Ovary (tissue), 7 donors: ENCODE measurements at regions not wholly inside any gene's neighbourhood (a gene's known extent, or its start where the extent isn't known, plus 50 kb on each side); places are given as distances from the start of the nearest gene placed in this dataset.

Experiments used
- DNase-seq, 5 donors: peaks; one replicate each; pipeline ENCODE4 v3.0.0-alpha.2; 2019 to 2020
- H3K27ac ChIP-seq, 2 donors: fragments of 200-600 bp; one replicate each; pipeline versions ENCODE4 v1.5.1 to v1.8.0; 2019 to 2022
- H3K27me3 ChIP-seq: fragments of 200-600 bp; one replicate; pipeline ENCODE4 v1.8.0; 2022
- H3K36me3 ChIP-seq: fragments of 200-600 bp; sonication (generic); one replicate; pipeline ENCODE4 v1.5.1; 2019
- H3K4me1 ChIP-seq: one replicate; pipeline ENCODE4 v1.8.1; 2013; ENCODE audit warnings: mild to moderate bottlenecking, moderate library complexity; ENCODE audit not compliant: insufficient read depth
- H3K4me3 ChIP-seq: fragments of 200-600 bp; sonication (generic); one replicate; pipeline ENCODE4 v1.5.1; 2017
- H3K9me3 ChIP-seq, 2 donors: fragments of 200-600 bp in 1 of 2; sonication (generic) in 1 of 2; one replicate each; pipeline versions ENCODE4 v1.5.1 to v1.8.1; 2013 to 2019; ENCODE audit warnings: mild to moderate bottlenecking in 1 of 2, moderate library complexity in 1 of 2
- EP300 ChIP-seq: sonication (generic); formaldehyde crosslinking; IDR thresholded peaks from one replicate; pipeline ENCODE4 v1.6.1; 2017; ENCODE audit warnings: antibody characterized with exemption
- POLR2A ChIP-seq: fragments of 450-650 bp; IDR thresholded peaks from one replicate; pipeline ENCODE4 v1.6.1; 2017; ENCODE audit warnings: antibody characterized with exemption, mild to moderate bottlenecking, moderate library complexity
- WGBS, 3 donors: extraction: QIAGEN DNeasy Blood & Tissue Kit in 1 of 3; methylation state at CpG; one replicate each; pipeline versions ENCODE4 v1.1.5 to v1.1.7; 2013 to 2017; 5-methylcytosine and 5-hydroxymethylcytosine counted together
- intact Hi-C, 4 donors: fragments of 100-400 bp; cut with DNase I; formaldehyde crosslinking; loops; one replicate each; pipeline versions ENCODE4 v1.11.0 to v1.15.1; 2022 to 2023
- TF ChIP-seq, protein P1 (sequence below), 3 donors: fragments of 450-650 bp in 2 of 3; fragments of 200-600 bp in 1 of 3; IDR thresholded peaks; one replicate each; pipeline versions ENCODE4 v1.5.1 to v1.8.0; 2016 to 2022; ENCODE audit warnings: antibody characterized with exemption in 3 of 3, mild to moderate bottlenecking in 1 of 3
- donor health status: DM: no; HTN: no; CAD: no; lungs with moderate emphysema.
- donor health status: DM: no; HTN: no; CAD: no.
- donor health status: Bipolar disorder and iron deficiency.
- donor health status: DM: no; HTN: no; CAD: no.
- donor health status: DM: yes; HTN: yes; CAD: no.

- H3K36me3 ChIP-seq, result no peaks in the 10 kb centered on the region
- no peaks in the 10 kb centered on the region for H3K9me3 ChIP-seq
- no peak for DNase-seq
- H3K27ac ChIP-seq, result no peak overlapping the region
- WGBS, 3 donors, result 89 to 100% (median 97%) methylated on average over 1 of the region's 1 CpG
- no peaks in the 10 kb centered on the region for H3K4me1 ChIP-seq
- TF ChIP-seq, protein P1, sequence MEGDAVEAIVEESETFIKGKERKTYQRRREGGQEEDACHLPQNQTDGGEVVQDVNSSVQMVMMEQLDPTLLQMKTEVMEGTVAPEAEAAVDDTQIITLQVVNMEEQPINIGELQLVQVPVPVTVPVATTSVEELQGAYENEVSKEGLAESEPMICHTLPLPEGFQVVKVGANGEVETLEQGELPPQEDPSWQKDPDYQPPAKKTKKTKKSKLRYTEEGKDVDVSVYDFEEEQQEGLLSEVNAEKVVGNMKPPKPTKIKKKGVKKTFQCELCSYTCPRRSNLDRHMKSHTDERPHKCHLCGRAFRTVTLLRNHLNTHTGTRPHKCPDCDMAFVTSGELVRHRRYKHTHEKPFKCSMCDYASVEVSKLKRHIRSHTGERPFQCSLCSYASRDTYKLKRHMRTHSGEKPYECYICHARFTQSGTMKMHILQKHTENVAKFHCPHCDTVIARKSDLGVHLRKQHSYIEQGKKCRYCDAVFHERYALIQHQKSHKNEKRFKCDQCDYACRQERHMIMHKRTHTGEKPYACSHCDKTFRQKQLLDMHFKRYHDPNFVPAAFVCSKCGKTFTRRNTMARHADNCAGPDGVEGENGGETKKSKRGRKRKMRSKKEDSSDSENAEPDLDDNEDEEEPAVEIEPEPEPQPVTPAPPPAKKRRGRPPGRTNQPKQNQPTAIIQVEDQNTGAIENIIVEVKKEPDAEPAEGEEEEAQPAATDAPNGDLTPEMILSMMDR (IDR thresholded peaks at IDR 0.05), result no peak
- TF ChIP-seq EP300 (no peak), POLR2A (no peak)
- H3K27me3 ChIP-seq, result no peaks in the 10 kb centered on the region
- intact Hi-C loops, result loop anchor here in 1 of 4 donors (5.0 kb wide), 1 partner anchor 58 kb away; no protein-coding TSS in a partner anchor
- no peak overlapping the region for H3K4me3 ChIP-seq
These were observed 87.1 kb upstream of the MAGI2 start for GRCh38 chr7:79540592-79540991.

- Histone ChIP-seq H3K36me3 (no peaks in the 10 kb centered on the region), H3K4me3 (no peak overlapping the region), H3K27ac (no peak overlapping the region), H3K27me3 (no peaks in the 10 kb centered on the region), H3K9me3 (no peaks in the 10 kb centered on the region), H3K4me1 (no peaks in the 10 kb centered on the region)
- intact Hi-C loops, result no loop called here
- TF ChIP-seq, protein P1 (IDR thresholded peaks at IDR 0.05), result no peak
- no peak for TF ChIP-seq POLR2A
- no peak for TF ChIP-seq EP300
- DNase-seq, result no peak
- 69 to 73% (median 72%) methylated on average over 1 of the region's 1 CpG for WGBS, 3 donors
These were observed 80.7 kb upstream of the MAGI2 start for GRCh38 chr7:79534128-79534527.

GRCh38 chr7:79531905-79532664, 78.6 kb upstream of the MAGI2 start:
- no peak overlapping the region for H3K27ac ChIP-seq
- H3K4me3 ChIP-seq, result no peak overlapping the region
- intact Hi-C loops, result no loop called here
- DNase-seq, result no peak
- no peaks in the 10 kb centered on the region for H3K9me3 ChIP-seq
- TF ChIP-seq POLR2A, result no peak
- TF ChIP-seq, protein P1 (IDR thresholded peaks at IDR 0.05), result no peak
- TF ChIP-seq EP300, result no peak
- no peaks in the 10 kb centered on the region for H3K4me1 ChIP-seq
- no peaks in the 10 kb centered on the region for H3K36me3 ChIP-seq
- 88 to 93% (median 92%) methylated on average over 4 of the region's 4 CpGs for WGBS, 3 donors
- no peaks in the 10 kb centered on the region for H3K27me3 ChIP-seq

- TF ChIP-seq POLR2A (no peak), EP300 (no peak)
- no peak overlapping the region for H3K27ac ChIP-seq
- H3K36me3 ChIP-seq, result no peaks in the 10 kb centered on the region
- intact Hi-C loops, result no loop called here
- H3K27me3 ChIP-seq, result no peaks in the 10 kb centered on the region
- H3K4me3 ChIP-seq, result no peak overlapping the region
- H3K4me1 ChIP-seq, result no peaks in the 10 kb centered on the region
- WGBS, 3 donors, result 90 to 97% (median 93%) methylated on average over 3 of the region's 3 CpGs
- DNase-seq, result no peak
- H3K9me3 ChIP-seq, result no peaks in the 10 kb centered on the region
These were observed 77.6 kb upstream of the MAGI2 start for GRCh38 chr7:79531116-79531515.

- Histone ChIP-seq H3K4me3 (no peak overlapping the region), H3K4me1 (no peaks in the 10 kb centered on the region), H3K9me3 (no peaks in the 10 kb centered on the region), H3K27me3 (no peaks in the 10 kb centered on the region), H3K36me3 (no peaks in the 10 kb centered on the region), H3K27ac (no peak overlapping the region)
- no peak for DNase-seq
- WGBS, 3 donors, result 80 to 89% (median 88%) methylated on average over 2 of the region's 2 CpGs
- no peak for TF ChIP-seq EP300
- TF ChIP-seq, protein P1 (IDR thresholded peaks at IDR 0.05), result no peak
- TF ChIP-seq POLR2A, result no peak
- intact Hi-C loops, result no loop called here
These were observed 76.4 kb upstream of the MAGI2 start for GRCh38 chr7:79529881-79530235.
